Spleen (tissue), 11 donors: ENCODE measurements at regions not wholly inside any gene's neighbourhood (a gene's known extent, or its start where the extent isn't known, plus 50 kb on each side); places are given as distances from the start of the nearest gene placed in this dataset.

Experiments used
- DNase-seq: peaks from one replicate; pipeline ENCODE4 v3.0.0-alpha.2; 2020
- H3K27ac ChIP-seq, 8 donors: fragments of 200-600 bp; sonication (generic) in 7 of 8; 1 replicate in 4 of 8; 2 replicates in 4 of 8; pipeline versions ENCODE4 v1.5.0 to v1.8.0; 2016 to 2021; ENCODE audit warnings: inconsistent platforms in 4 of 8, mild to moderate bottlenecking in 4 of 8, moderate library complexity in 1 of 8
- H3K27me3 ChIP-seq, 7 donors: fragments of 200-600 bp; sonication (generic) in 6 of 7; replicated peaks in 1 of 7; 1 replicate in 4 of 7; 2 replicates in 3 of 7; pipeline versions ENCODE4 v1.5.0 to v1.8.0; 2016 to 2021; ENCODE audit warnings: inconsistent platforms in 3 of 7, mild to moderate bottlenecking in 1 of 7
- H3K36me3 ChIP-seq, 6 donors: fragments of 200-600 bp; sonication (generic) in 5 of 6; 1 replicate in 4 of 6; 2 replicates in 2 of 6; pipeline versions ENCODE4 v1.5.0 to v1.8.0; 2016 to 2021; ENCODE audit warnings: inconsistent platforms in 2 of 6
- H3K4me1 ChIP-seq, 6 donors: fragments of 200-600 bp; sonication (generic) in 5 of 6; 1 replicate in 3 of 6; 2 replicates in 3 of 6; pipeline versions ENCODE4 v1.5.0 to v1.8.0; 2016 to 2021; ENCODE audit warnings: inconsistent platforms in 3 of 6
- H3K4me3 ChIP-seq, 8 donors: fragments of 200-600 bp; sonication (generic) in 7 of 8; 1 replicate in 4 of 8; 2 replicates in 4 of 8; pipeline versions ENCODE4 v1.5.0 to v1.8.0; 2016 to 2021; ENCODE audit warnings: inconsistent platforms in 4 of 8, mild to moderate bottlenecking in 4 of 8, moderate library complexity in 2 of 8
- H3K9me3 ChIP-seq, 8 donors: fragments of 200-600 bp; sonication (generic) in 7 of 8; 1 replicate in 4 of 8; 2 replicates in 4 of 8; pipeline versions ENCODE4 v1.5.0 to v1.8.0; 2016 to 2021; ENCODE audit warnings: inconsistent platforms in 4 of 8
- POLR2A ChIP-seq, 3 donors: fragments of 450-650 bp; IDR thresholded peaks; one replicate each; pipeline ENCODE4 v1.5.1; 2017; ENCODE audit warnings: antibody characterized with exemption in 3 of 3, mild to moderate bottlenecking in 1 of 3
- POLR2AphosphoS5 ChIP-seq, 3 donors: sonication (generic); formaldehyde crosslinking; IDR thresholded peaks; one replicate each; pipeline ENCODE4 v1.5.1; 2017; ENCODE audit warnings: antibody characterized with exemption in 3 of 3
- WGBS, 5 donors: extraction: QIAGEN DNeasy Blood & Tissue Kit in 3 of 5; methylation state at CpG; one replicate each; pipeline versions ENCODE4 v1.1.5 to v1.1.7; 2013 to 2018; 5-methylcytosine and 5-hydroxymethylcytosine counted together
- intact Hi-C: fragments of 100-400 bp; cut with DNase I; formaldehyde crosslinking; loops from one replicate; pipeline ENCODE4 v1.15.0; 2023; ENCODE audit warnings: low total_unique reads
- TF ChIP-seq, protein P1 (sequence below), 11 experiments: fragments of 200-600 bp in 7 of 11; fragments of 450-650 bp in 4 of 11; sonication (generic) in 4 of 11; IDR thresholded peaks in 8 of 11; conservative IDR thresholded peaks in 3 of 11; 1 replicate in 7 of 11; 2 replicates in 4 of 11; pipeline versions ENCODE4 v1.4.0 to v1.8.0; 2016 to 2021; ENCODE audit warnings: antibody characterized with exemption in 11 of 11, inconsistent platforms in 4 of 11, mild to moderate bottlenecking in 1 of 11
- donor health status: healthy with polysubstance abuse.
- donor health status: DM: no; HTN: no; CAD: no; lungs with moderate emphysema.
- donor health status: DM: no; HTN: no; CAD: no.
- donor health status: Bipolar disorder and iron deficiency.
- donor health status: healthy.
- donor health status: DM: no; HTN: no; CAD: no.
- donor health status: DM: yes; HTN: yes; CAD: no.

DNA sequence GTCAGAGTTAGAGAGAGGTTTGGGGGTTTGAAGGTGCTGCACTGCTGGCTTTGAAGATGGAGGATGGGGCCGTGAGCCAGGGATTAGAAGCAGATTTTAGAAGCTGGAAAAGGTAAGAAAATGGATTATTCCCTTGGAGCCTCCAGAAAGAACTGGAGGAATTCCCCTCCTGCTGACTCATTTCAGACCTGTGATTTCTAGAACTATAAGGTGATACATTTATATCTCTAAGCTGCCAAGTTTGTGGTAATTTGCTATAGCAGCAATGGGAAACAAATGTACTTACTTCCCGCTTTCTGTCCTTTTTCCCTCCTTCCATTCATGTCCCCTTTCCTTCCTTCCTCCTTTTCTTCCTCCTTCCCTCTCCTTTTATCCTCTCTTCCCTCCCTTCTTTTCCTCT, 78.5 kb upstream of the PCDH8 start:
- H3K4me1 ChIP-seq: peaks cover 0 to under 1% (median 0%) of the 10 kb centered on the region in 6 donors
- no peak for DNase-seq
- no peak overlapping the region for H3K4me3 ChIP-seq
- no peak overlapping the region for H3K27ac ChIP-seq
- H3K36me3 ChIP-seq: no peaks in the 10 kb centered on the region
- intact Hi-C loops: no loop called here
- no peaks in the 10 kb centered on the region for H3K9me3 ChIP-seq
- WGBS, 5 donors: 81 to 88% (median 86%) methylated on average over 2 of the region's 2 CpGs
- TF ChIP-seq, protein P1, sequence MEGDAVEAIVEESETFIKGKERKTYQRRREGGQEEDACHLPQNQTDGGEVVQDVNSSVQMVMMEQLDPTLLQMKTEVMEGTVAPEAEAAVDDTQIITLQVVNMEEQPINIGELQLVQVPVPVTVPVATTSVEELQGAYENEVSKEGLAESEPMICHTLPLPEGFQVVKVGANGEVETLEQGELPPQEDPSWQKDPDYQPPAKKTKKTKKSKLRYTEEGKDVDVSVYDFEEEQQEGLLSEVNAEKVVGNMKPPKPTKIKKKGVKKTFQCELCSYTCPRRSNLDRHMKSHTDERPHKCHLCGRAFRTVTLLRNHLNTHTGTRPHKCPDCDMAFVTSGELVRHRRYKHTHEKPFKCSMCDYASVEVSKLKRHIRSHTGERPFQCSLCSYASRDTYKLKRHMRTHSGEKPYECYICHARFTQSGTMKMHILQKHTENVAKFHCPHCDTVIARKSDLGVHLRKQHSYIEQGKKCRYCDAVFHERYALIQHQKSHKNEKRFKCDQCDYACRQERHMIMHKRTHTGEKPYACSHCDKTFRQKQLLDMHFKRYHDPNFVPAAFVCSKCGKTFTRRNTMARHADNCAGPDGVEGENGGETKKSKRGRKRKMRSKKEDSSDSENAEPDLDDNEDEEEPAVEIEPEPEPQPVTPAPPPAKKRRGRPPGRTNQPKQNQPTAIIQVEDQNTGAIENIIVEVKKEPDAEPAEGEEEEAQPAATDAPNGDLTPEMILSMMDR (IDR thresholded peaks at IDR 0.05 in 8 of 11, conservative IDR thresholded peaks at IDR 0.05 in 3 of 11): no peak
- TF ChIP-seq POLR2A (IDR thresholded peaks at IDR 0.05) (no peak), POLR2AphosphoS5 (IDR thresholded peaks at IDR 0.05) (no peak)
- peaks cover 0 to 9% (median 0%) of the 10 kb centered on the region in 7 donors for H3K27me3 ChIP-seq

- Histone ChIP-seq H3K4me1 (peaks cover 0 to 6% (median 0%) of the 10 kb centered on the region in 6 donors), H3K27ac (no peak overlapping the region), H3K36me3 (no peaks in the 10 kb centered on the region), H3K9me3 (no peaks in the 10 kb centered on the region), H3K4me3 (no peak overlapping the region), H3K27me3 (peaks cover 0 to 9% (median 0%) of the 10 kb centered on the region in 7 donors)
- 70 to 80% (median 74%) methylated on average over 8 to 13 of the region's 13 CpGs for WGBS, 5 donors
- intact Hi-C loops: no loop called here
- TF ChIP-seq, protein P1 (IDR thresholded peaks at IDR 0.05 in 8 of 11, conservative IDR thresholded peaks at IDR 0.05 in 3 of 11): no peak
- TF ChIP-seq POLR2AphosphoS5 (IDR thresholded peaks at IDR 0.05): no peak
- TF ChIP-seq POLR2A (IDR thresholded peaks at IDR 0.05): no peak
- no peak for DNase-seq
These were observed 77.4 kb upstream of the PCDH8 start for GRCh38 chr13:52925775-52926285.

- Histone ChIP-seq H3K27ac (no peak overlapping the region), H3K27me3 (peaks cover 0 to 9% (median 0%) of the 10 kb centered on the region in 7 donors), H3K4me1 (peaks cover 0 to 6% (median 0%) of the 10 kb centered on the region in 6 donors), H3K36me3 (no peaks in the 10 kb centered on the region), H3K4me3 (no peak overlapping the region), H3K9me3 (no peaks in the 10 kb centered on the region)
- TF ChIP-seq, protein P1 (IDR thresholded peaks at IDR 0.05 in 8 of 11, conservative IDR thresholded peaks at IDR 0.05 in 3 of 11): no peak
- no peak for TF ChIP-seq POLR2AphosphoS5 (IDR thresholded peaks at IDR 0.05)
- TF ChIP-seq POLR2A (IDR thresholded peaks at IDR 0.05): no peak
- WGBS, 5 donors: 39 to 68% (median 63%) methylated on average over 2 of the region's 2 CpGs
- DNase-seq: no peak
- intact Hi-C loops: no loop called here
These were observed 76.8 kb upstream of the PCDH8 start for GRCh38 chr13:52925251-52925650.

DNA sequence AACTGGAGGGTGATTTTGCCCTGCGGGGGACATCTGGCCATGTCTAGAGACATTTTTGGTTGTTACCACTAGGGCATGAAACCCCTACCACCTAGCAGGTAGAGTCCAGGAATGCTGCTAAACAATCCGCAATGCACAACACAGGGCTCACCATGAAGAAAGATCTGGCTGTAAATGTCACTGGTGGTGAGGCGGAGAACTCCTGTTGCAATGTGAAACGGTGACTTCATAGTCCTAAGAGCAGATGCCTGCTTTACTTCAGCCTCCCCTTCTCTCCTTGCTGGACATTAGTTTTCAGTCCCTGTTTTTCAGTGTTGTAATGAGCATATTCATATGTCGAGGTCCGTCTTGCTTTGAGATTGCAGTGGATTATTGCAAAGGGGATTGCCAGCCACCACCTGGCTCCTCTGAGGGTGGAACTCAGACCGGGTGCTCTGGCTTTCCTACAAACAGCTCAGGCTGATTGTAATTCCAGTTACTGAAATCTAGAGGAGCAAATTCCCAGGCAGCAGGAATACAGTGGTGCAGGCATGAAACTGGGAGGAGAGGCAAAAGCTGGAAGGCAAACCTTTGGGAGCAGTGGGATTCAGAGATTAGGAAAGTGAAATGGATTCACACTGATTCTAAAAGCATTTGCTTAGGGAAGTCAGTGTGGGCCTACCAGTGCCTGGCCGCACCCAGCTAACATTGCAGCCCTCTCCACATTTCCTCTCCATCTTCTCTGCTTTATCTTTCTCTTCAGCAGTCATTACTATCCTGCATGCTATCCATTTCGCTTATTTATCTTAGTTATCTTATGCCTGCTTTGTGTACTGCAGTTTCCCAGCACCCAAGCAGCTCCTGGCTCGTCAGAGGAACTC, 76.1 kb upstream of the PCDH8 start:
- Histone ChIP-seq H3K4me3 (no peak overlapping the region), H3K27ac (no peak overlapping the region), H3K4me1 (peaks cover 0 to 6% (median 0%) of the 10 kb centered on the region in 6 donors), H3K9me3 (no peaks in the 10 kb centered on the region), H3K27me3 (peaks cover 0 to 9% (median 0%) of the 10 kb centered on the region in 7 donors), H3K36me3 (no peaks in the 10 kb centered on the region)
- intact Hi-C loops: no loop called here
- WGBS, 5 donors: 73 to 87% (median 81%) methylated on average over 10 of the region's 10 CpGs
- DNase-seq: no peak
- TF ChIP-seq POLR2A (IDR thresholded peaks at IDR 0.05) (no peak), POLR2AphosphoS5 (IDR thresholded peaks at IDR 0.05) (no peak)
- TF ChIP-seq, protein P1 (IDR thresholded peaks at IDR 0.05 in 8 of 11, conservative IDR thresholded peaks at IDR 0.05 in 3 of 11): no peak
